ENCODE measurements at regions not wholly inside any gene's neighbourhood (a gene's known extent, or its start where the extent isn't known, plus 50 kb on each side); places are given as distances from the start of the nearest gene placed in this dataset.

DNA sequence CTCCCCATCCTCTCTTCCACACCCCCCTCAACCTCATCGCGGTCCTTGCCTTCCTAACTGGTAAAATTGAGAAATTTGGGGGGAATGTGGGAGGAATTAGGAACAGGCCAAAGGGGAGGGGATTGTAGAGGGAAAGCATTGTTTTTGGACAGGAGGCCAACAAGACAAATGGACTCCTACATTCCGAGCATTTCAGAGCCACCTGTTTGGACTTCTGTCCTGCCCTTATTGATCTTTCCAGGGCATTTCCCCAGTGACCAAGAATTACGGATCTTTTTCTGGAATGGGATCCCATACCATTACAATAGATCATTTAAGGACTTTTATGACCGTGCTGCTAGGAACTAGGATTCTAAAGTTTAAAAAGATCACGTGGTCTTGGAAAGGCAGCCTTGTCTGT is 221.3 kb upstream of the ASIC2 start:
- Histone ChIP-seq H3K4me3 (ENCODE audit: low read length) (no peak overlapping the region), H3K36me3 (ENCODE audit: insufficient read depth, low read length) (no peaks in the 10 kb centered on the region), H3K9ac (ENCODE audit: low read depth, low read length) (no peak overlapping the region), H3K27ac (ENCODE audit: low read depth, low read length) (no peak overlapping the region), H3K4me1 (ENCODE audit: insufficient read depth, low read length) (no peaks in the 10 kb centered on the region), H3K9me3 (ENCODE audit: insufficient read depth, low read depth, low read length) (no peaks in the 10 kb centered on the region), H3K27me3 (ENCODE audit: insufficient read depth, low read length) (no peaks in the 10 kb centered on the region)
- 90% methylated on average over 6 of the region's 6 CpGs for WGBS

DNA sequence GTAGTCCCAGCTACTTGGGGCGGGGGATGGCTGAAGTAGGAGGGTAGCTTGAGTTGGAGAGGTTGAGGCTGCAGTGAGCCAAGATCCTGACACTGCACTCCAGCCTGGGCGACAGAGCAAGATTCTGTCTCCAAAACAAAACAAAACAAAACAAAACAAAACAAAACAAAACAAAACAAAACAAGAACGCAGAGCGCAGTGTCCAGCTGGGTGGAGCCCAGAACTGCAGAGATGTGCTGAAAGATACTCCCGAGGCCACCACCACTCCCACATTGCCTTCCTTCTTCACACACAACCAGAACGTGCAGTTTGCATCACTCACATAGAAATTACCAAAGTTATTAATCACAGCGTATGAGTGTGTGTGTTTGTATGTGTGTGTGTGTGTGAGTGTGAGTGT is 222.9 kb upstream of the ASIC2 start:
- no peaks in the 10 kb centered on the region for H3K9me3 ChIP-seq (ENCODE audit: insufficient read depth, low read depth, low read length)
- no peak overlapping the region for H3K4me3 ChIP-seq (ENCODE audit: low read length)
- WGBS: 92% methylated on average over 6 of the region's 7 CpGs
- no peaks in the 10 kb centered on the region for H3K36me3 ChIP-seq (ENCODE audit: insufficient read depth, low read length)
- no peak overlapping the region for H3K9ac ChIP-seq (ENCODE audit: low read depth, low read length)
- H3K27me3 ChIP-seq (ENCODE audit: insufficient read depth, low read length): no peaks in the 10 kb centered on the region
- no peaks in the 10 kb centered on the region for H3K4me1 ChIP-seq (ENCODE audit: insufficient read depth, low read length)
- H3K27ac ChIP-seq (ENCODE audit: low read depth, low read length): no peak overlapping the region

DNA sequence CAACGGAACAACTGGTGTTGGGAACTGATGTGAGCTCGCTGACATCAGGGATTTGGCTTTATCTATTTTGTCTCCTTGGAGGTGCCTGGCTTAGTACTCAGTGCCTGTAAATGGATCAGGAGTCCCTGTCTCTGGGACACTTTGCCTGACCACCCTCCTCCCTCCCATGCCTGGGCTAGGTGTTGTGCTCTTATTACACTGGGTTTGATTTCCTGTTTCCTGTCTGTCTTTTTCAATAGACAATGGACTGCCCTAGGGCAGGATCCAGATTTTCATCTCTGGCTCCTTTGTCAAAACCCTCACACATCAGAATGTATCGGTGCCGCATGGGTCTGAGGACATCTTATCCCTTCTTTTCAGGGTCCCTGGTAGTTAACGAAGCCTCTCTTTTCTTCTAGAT is 223.6 kb upstream of the ASIC2 start:
- WGBS: 98% methylated on average over 5 of the region's 5 CpGs
- Histone ChIP-seq H3K27me3 (ENCODE audit: insufficient read depth, low read length) (no peaks in the 10 kb centered on the region), H3K36me3 (ENCODE audit: insufficient read depth, low read length) (no peaks in the 10 kb centered on the region), H3K9ac (ENCODE audit: low read depth, low read length) (no peak overlapping the region), H3K27ac (ENCODE audit: low read depth, low read length) (no peak overlapping the region), H3K4me1 (ENCODE audit: insufficient read depth, low read length) (no peaks in the 10 kb centered on the region), H3K9me3 (ENCODE audit: insufficient read depth, low read depth, low read length) (no peaks in the 10 kb centered on the region), H3K4me3 (ENCODE audit: low read length) (no peak overlapping the region)

DNA sequence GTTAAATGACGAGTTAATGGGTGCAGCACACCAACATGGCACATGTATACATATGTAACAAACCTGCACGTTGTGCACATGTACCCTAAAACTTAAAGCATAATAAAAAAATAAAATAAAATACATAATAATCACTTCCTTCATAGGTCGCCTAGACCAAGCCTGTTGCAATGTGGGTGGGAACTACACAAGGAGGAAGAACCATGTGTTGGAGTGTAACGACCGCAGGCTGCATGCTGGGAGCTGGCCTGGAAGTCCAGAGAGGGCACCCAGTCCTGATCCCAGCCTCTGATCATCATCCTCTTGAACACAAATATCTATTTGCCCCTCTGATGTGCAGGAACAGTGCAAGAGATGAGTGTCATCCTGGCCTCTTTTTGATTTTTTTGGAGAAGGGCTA is 224.7 kb upstream of the ASIC2 start:
- no peaks in the 10 kb centered on the region for H3K9me3 ChIP-seq (ENCODE audit: insufficient read depth, low read depth, low read length)
- H3K27ac ChIP-seq (ENCODE audit: low read depth, low read length): no peak overlapping the region
- no peaks in the 10 kb centered on the region for H3K4me1 ChIP-seq (ENCODE audit: insufficient read depth, low read length)
- 88% methylated on average over 3 of the region's 5 CpGs for WGBS
- H3K27me3 ChIP-seq (ENCODE audit: insufficient read depth, low read length): no peaks in the 10 kb centered on the region
- H3K4me3 ChIP-seq (ENCODE audit: low read length): no peak overlapping the region
- H3K9ac ChIP-seq (ENCODE audit: low read depth, low read length): no peak overlapping the region
- H3K36me3 ChIP-seq (ENCODE audit: insufficient read depth, low read length): no peaks in the 10 kb centered on the region

DNA sequence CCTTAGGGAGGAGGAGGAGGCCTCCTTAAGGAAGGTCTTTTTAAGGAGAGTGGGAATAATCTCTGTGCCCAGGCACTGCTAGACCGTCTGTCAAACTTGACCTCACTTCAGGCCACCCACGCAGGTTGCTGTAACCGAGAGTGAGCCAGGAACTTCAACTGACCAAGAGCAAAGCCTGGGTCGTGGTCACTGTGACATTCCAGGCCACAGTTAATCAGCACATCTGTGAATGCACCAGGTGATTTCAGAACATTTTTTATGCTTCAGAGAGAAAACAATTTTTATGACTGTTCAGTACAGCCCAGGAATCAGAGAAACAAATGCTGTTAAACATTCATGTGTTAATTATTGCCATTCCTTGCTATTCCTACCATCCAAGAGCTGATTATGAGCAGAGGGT is 226.6 kb upstream of the ASIC2 start:
- Histone ChIP-seq H3K36me3 (ENCODE audit: insufficient read depth, low read length) (no peaks in the 10 kb centered on the region), H3K9ac (ENCODE audit: low read depth, low read length) (no peak overlapping the region), H3K4me3 (ENCODE audit: low read length) (no peak overlapping the region), H3K4me1 (ENCODE audit: insufficient read depth, low read length) (no peaks in the 10 kb centered on the region), H3K9me3 (ENCODE audit: insufficient read depth, low read depth, low read length) (no peaks in the 10 kb centered on the region), H3K27me3 (ENCODE audit: insufficient read depth, low read length) (no peaks in the 10 kb centered on the region), H3K27ac (ENCODE audit: low read depth, low read length) (no peak overlapping the region)
- WGBS: 86% methylated on average over 4 of the region's 4 CpGs

DNA sequence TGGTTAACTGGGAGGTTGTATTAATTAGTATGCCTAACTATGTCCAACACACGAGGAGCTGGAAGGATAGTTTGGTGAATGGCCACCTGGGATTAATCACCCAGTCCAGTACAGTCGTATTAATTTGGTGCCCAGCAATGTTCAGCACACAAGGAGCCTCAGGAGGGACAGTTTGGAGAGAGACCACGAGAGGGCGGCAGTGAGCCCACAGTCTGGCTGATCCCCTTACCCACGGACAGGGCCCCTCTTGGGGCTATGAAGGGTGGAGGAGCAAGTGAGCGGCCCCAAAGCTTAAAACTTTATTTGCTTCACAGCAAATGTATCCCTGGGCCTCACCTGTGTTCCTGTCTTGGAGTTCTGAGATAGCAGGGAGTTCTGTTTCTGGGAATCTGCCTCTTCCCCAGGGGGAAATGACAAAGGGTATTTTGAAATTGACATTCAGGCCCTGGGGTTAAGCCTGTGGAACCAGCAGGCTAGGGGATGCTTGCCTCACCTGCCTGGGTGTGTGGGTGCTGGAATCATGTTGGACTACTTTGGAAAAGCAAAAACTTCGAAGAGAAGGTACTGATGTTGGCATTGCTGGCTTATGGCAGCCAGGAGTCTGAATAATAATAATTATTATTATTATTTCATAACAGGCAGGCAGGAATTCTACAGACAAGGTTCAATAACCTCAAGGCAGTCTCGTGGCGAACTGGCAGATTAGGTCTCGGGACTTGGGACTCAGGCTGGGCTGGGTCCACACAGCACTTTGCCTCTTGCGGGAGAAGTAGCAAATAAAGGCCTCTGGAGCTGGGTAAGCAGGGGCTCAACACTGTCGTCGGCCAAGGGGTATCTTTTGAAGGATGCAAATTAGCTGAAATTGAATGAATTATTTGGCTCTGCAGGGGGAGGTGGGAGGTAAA is 227.6 kb upstream of the ASIC2 start:
- Histone ChIP-seq H3K27me3 (ENCODE audit: insufficient read depth, low read length) (no peaks in the 10 kb centered on the region), H3K9me3 (ENCODE audit: insufficient read depth, low read depth, low read length) (no peaks in the 10 kb centered on the region), H3K4me3 (ENCODE audit: low read length) (no peak overlapping the region), H3K36me3 (ENCODE audit: insufficient read depth, low read length) (no peaks in the 10 kb centered on the region), H3K9ac (ENCODE audit: low read depth, low read length) (no peak overlapping the region), H3K4me1 (ENCODE audit: insufficient read depth, low read length) (no peaks in the 10 kb centered on the region), H3K27ac (ENCODE audit: low read depth, low read length) (no peak overlapping the region)
- 58% methylated on average over 13 of the region's 13 CpGs for WGBS

DNA sequence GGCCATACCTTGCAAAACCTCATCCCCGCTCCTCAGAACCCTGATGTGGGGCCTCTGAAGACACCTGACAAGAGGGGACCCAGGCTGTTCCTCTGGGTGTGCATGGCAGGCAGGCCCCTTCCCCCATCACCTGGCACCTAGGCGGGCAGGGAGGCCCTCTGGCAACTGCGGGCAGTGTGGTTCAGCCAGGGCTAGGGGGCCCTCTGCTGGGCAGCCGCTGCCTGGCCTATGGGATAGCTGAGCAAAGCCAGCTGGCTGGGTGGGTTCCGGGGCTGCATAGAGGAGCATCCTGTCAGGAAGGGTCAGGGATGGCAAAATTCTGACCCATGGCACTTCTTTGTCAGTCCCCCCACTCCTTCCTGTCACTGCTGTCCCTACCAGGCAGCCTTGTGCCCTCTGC is 228.7 kb upstream of the ASIC2 start:
- Histone ChIP-seq H3K27ac (ENCODE audit: low read depth, low read length) (no peak overlapping the region), H3K4me3 (ENCODE audit: low read length) (no peak overlapping the region), H3K9ac (ENCODE audit: low read depth, low read length) (no peak overlapping the region), H3K36me3 (ENCODE audit: insufficient read depth, low read length) (no peaks in the 10 kb centered on the region), H3K27me3 (ENCODE audit: insufficient read depth, low read length) (no peaks in the 10 kb centered on the region), H3K9me3 (ENCODE audit: insufficient read depth, low read depth, low read length) (no peaks in the 10 kb centered on the region), H3K4me1 (ENCODE audit: insufficient read depth, low read length) (no peaks in the 10 kb centered on the region)
- 53% methylated on average over 5 of the region's 5 CpGs for WGBS

DNA sequence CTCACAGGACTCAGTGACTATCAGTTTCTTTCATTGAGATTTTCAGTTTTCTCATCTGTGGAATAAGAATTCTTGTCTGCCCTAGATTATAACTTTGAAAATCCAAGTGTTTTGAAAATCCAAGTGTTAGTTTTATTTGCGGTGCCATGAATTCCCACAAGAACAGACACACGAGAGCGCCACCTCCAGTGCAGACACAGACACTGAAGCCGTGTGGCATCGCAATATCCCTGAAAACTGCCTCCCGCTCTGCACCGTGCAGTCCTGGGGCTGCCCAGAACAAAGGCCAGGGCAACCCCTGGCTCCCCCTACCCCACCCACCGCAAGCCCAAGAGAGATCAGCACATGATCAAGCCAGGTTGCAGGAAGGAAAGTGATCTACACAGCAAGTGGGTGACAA is 229.5 kb upstream of the ASIC2 start:
- Histone ChIP-seq H3K4me1 (ENCODE audit: insufficient read depth, low read length) (no peaks in the 10 kb centered on the region), H3K27ac (ENCODE audit: low read depth, low read length) (no peak overlapping the region), H3K36me3 (ENCODE audit: insufficient read depth, low read length) (no peaks in the 10 kb centered on the region), H3K4me3 (ENCODE audit: low read length) (no peak overlapping the region), H3K9ac (ENCODE audit: low read depth, low read length) (no peak overlapping the region), H3K9me3 (ENCODE audit: insufficient read depth, low read depth, low read length) (peaks cover 3% of the 10 kb centered on the region; the same call in 1 of the 2 replicates), H3K27me3 (ENCODE audit: insufficient read depth, low read length) (no peaks in the 10 kb centered on the region)
- WGBS: 76% methylated on average over 8 of the region's 8 CpGs

DNA sequence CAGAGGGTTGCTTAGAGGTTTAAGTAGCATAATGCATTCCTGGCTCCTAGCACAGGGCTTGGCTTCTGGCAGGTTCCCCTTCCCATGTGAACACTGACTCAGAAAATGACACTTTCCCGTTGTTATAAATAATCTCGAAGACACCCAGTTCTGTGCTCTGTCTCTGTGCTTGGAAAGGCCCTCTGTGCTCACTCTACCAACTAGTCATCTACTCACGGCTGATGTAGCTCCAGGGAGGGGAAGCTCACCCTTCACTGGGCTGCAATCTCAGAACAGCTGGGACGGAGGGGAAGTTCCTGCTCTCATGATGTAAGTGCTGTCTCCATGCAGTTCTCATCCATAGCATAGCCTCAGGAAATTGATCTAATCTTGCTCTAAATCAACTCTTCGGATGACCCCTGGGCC is 230.5 kb upstream of the ASIC2 start:
- Histone ChIP-seq H3K36me3 (ENCODE audit: insufficient read depth, low read length) (no peaks in the 10 kb centered on the region), H3K27ac (ENCODE audit: low read depth, low read length) (no peak overlapping the region), H3K27me3 (ENCODE audit: insufficient read depth, low read length) (no peaks in the 10 kb centered on the region), H3K4me3 (ENCODE audit: low read length) (no peak overlapping the region), H3K9ac (ENCODE audit: low read depth, low read length) (no peak overlapping the region), H3K9me3 (ENCODE audit: insufficient read depth, low read depth, low read length) (peaks cover 3% of the 10 kb centered on the region; the same call in 1 of the 2 replicates), H3K4me1 (ENCODE audit: insufficient read depth, low read length) (no peaks in the 10 kb centered on the region)
- 92% methylated on average over 5 of the region's 5 CpGs for WGBS

DNA sequence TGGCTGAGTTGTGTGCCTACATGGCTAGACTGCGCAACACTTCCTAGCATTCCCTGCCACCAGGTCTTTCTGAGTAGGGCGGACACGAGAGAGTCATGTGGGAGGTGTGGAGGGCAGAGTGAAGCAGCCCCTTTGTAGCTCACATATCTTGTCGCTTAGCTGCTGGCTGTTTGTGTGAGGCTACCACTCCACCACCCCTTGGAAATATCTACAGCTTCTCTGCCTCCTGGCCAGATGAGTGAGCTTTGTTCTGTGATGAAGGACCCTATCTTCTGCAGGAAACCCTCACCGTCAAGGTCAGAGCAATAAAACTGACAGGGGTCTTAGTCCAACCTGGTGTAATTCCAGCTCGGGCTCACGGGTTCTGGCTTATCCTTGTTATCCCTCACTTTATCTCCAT is 232.1 kb upstream of the ASIC2 start:
- H3K27me3 ChIP-seq (ENCODE audit: insufficient read depth, low read length): no peaks in the 10 kb centered on the region
- no peak overlapping the region for H3K27ac ChIP-seq (ENCODE audit: low read depth, low read length)
- no peaks in the 10 kb centered on the region for H3K36me3 ChIP-seq (ENCODE audit: insufficient read depth, low read length)
- H3K9ac ChIP-seq (ENCODE audit: low read depth, low read length): no peak overlapping the region
- WGBS: 94% methylated on average over 7 of the region's 7 CpGs
- H3K4me1 ChIP-seq (ENCODE audit: insufficient read depth, low read length): no peaks in the 10 kb centered on the region
- H3K9me3 ChIP-seq (ENCODE audit: insufficient read depth, low read depth, low read length): peaks cover 3% of the 10 kb centered on the region; the same call in 1 of the 2 replicates
- H3K4me3 ChIP-seq (ENCODE audit: low read length): no peak overlapping the region

DNA sequence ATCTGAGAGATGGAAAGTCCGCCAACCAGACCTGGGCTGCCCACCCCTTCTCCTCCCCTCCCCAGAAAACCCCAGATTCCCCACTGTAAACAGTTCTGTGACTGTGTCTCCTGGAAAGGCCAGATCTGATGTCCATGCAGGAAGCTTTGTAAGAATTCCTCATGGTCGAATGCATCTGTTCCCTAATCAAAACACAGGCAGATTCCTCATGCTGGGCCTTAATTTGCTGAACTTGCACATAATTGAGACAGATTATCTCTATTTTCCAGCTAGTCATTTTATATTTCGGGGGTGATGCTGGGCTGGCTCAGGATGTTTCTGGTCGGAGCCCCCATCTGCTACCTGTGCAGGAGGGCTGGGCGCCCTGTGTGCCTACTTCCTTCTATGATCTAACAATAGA is 233.6 kb upstream of the ASIC2 start:
- Histone ChIP-seq H3K36me3 (ENCODE audit: insufficient read depth, low read length) (no peaks in the 10 kb centered on the region), H3K4me1 (ENCODE audit: insufficient read depth, low read length) (no peaks in the 10 kb centered on the region), H3K9me3 (ENCODE audit: insufficient read depth, low read depth, low read length) (peaks cover 3% of the 10 kb centered on the region; the same call in 1 of the 2 replicates), H3K27me3 (ENCODE audit: insufficient read depth, low read length) (no peaks in the 10 kb centered on the region), H3K4me3 (ENCODE audit: low read length) (no peak overlapping the region), H3K27ac (ENCODE audit: low read depth, low read length) (no peak overlapping the region), H3K9ac (ENCODE audit: low read depth, low read length) (no peak overlapping the region)
- 84% methylated on average over 5 of the region's 5 CpGs for WGBS
